ENCODE measurements at regions not wholly inside any gene's neighbourhood (a gene's known extent, or its start where the extent isn't known, plus 50 kb on each side); places are given as distances from the start of the nearest gene placed in this dataset.

DNA sequence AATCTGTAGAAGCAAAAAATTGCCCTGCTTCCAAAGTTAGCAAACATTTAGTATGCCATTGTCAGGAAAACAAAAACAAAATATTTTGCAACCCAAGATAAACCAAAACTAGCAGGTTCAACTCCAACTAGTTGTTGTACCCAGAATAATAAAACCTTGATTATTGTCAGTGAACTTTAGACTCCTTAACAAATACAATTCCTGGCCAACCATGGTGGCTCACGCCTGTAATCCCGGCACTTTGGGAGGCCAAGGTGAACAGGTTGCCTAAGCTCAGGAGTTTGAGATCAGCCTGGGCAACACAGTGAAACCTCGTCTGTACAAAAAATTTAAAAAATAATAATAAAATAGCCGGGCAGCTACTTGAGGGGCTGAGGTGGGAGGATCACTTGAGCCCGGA is 53.6 kb upstream of the EPCAM start:
- no peak for DNase-seq (ENCODE audit: low read depth)

DNA sequence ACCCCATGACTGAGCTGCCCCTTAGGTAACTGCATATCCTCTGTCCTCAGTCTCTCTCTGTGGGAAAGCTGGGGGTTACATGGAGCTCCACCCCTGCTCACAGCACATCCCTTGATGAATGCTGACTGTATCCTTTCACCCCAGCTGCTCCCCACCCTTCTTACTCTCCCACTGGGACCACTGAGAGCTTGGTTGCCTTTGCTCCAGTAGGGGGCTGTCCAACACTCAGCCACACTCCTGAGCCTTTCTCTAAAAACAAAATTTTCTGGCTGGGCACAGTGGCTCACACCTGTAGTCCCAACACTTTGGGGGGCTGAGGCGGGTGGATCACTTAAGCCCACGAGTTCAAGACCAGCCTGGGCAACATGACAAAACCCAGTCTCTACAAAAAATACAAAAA is 55.4 kb upstream of the EPCAM start:
- DNase-seq (ENCODE audit: low read depth), result no peak

DNA sequence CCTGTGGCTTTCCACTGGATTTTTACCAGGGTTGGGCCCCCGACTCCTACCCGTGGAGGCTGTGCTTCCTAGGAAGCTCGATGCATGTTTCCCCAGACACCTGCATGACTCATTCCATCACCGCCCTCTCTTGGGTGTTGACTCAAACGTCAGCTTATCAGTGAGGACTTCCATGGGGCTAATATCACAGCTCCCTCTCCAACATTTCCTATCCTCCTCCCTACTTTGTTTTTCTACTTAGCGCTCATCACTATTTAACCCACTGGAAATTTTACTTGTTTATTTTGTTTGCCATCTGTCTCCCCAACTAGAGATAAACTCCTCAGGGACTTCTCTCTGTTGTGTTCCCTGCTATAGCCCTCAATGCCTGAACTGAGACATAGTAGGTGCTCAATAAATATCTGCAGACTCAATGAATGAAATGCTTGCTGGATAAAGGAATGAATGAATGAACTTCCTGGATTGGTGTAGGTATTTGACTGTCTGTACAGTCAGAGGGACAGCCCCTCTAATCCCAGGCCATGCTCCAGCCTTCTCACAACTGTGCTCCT is 55.9 kb upstream of the EPCAM start:
- DNase-seq (ENCODE audit: low read depth), result no peak

DNA sequence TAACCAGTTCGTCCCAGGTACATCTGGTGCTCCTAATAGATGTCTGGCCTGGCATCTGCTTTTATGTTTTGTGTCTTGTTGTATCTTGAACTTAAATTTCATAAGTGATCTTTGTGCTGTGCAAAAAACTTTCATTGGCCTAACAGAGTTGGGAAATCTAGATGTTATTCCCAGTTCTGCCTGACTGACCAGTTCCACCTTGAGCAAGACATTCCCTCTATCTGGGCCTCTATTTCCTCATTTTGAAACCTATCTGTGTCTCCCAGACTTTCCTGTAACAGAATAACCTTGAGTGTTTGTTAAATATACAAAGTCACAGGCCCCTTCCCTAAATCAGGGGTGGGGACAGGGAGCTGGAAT is 56.6 kb upstream of the EPCAM start:
- DNase-seq (ENCODE audit: low read depth), result no peak

DNA sequence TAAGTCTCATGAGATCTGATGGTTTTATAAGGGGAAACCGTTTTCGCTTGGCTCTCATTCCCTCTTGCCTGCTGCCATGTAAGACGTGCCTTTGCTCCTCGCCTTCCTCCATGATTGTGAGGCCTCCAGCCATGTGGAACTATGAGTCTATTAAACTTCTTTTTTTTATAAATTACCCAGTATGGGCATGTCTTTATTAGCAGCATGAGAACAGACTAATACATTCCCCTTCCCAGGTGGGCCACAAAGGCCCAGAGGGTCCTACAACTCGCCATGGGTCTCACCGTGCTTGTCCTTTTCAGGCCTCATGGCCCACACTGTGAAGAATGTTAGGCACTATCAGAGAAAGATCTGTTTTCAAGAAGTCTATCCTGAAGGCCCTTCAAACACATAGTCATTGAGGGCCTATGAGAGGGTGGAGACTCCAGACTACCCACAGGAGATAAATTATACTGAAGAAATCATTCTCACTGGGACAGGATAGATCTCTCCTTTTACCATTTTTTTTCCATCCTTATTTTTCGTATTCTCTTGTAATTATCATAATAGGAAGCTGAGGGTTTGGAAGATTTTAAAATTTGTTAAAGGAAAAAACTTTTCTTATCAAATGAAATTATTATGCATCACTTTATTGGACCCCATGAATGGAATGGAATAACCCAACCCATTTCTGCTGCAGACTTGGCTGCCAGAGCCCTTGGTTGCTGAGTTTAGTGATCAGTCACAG is 57.2 kb upstream of the EPCAM start:
- DNase-seq (ENCODE audit: low read depth), result no peak

DNA sequence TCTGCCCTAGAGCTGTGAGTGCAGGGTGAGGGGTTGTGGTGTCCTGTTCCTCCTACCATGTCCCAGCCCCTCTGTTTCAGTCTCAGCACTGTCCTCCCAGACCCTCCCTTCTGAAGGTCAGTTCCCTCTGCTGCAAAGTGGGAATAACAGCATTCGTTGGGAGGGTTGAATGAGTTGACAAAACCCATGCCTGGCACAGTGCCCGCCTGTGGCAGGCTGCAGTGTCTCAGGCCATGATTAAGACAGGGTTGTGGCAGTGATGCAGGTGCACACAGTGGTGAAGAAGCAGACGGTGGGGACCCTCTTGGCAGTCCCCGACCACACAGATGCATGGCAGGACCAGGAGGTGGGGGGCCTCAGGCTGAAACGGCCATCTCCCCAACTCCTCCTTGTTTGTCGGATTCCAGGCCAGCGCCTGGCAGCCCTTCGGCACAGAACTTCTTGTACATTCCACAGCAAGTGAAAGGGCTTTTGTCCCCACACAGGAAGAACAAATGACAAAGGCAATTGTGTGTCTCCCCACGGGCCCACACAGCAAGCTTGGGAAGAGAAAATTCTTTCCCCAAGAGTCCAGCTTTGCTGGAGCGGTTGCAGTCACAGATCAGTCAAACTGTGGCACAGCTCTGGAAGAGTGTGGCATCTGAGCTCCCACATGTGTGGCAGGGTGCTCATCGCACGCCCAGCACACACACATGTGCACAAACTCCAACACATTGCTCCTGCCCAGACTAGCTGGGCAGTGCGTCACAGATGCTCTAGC is 58.1 kb upstream of the EPCAM start:
- DNase-seq (ENCODE audit: low read depth), result no peak

DNA sequence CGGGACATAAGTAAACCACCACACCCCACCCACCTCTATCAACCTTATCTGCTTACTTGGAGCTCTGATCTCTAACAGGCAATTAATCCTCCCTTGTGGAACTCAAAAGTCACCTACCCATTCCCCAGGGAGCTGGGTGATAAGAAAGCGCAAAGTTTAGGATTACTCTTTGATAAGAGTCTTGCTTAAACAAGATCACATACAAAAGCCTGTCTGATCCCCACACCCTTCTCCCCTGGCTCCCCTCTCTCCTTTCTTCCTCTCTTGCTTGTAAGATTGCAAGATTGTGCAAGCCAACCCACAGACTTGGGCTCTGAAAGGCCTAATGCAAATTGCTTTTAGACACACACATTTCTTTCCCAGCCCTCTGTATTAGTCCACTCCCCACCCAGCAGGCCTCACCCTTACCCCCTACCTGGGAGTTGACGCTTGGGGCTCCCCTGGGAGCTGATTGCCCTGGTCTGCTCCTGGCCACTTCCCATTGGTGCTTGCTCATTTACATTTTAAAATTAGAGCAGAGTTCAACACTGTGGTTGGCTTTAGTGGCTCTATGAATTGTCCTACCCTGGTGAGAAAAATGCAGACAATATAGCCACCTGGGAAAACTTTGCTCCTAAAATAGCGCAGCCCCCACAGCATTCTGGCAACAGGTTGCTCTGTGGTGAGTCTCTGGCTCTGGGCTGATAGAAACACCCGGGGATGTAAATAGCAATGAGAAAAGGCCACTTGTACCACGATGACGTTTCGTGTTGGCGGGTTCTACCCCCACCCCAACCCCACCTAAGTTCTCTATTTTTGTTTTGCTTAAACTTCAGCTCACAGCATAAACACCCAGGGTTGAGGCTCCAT is 58.9 kb upstream of the EPCAM start:
- no peak for DNase-seq (ENCODE audit: low read depth)

DNA sequence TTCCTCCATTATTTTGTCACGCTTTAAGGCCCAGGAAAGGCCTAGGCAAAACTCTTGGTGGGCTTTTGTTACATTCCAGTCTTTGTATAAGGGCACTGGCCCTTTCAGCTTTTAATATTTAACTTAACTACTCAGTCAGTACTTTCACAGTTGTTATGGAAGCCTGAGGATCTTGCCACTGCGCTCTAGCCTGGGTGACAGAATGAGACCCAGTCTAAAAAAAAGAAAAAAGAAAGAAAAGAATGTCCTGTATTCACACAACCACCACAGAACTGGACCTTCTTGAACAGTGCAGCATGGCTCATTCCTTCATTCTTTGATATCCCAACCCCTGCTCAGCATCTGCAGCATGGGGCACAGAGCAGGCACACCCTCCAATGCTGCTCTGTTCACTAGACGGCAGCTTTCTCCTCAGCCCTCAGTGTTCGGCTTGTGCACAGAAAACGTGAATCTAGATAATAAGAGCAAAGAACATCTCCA is 59.6 kb upstream of the EPCAM start:
- no peak for DNase-seq (ENCODE audit: low read depth)

DNA sequence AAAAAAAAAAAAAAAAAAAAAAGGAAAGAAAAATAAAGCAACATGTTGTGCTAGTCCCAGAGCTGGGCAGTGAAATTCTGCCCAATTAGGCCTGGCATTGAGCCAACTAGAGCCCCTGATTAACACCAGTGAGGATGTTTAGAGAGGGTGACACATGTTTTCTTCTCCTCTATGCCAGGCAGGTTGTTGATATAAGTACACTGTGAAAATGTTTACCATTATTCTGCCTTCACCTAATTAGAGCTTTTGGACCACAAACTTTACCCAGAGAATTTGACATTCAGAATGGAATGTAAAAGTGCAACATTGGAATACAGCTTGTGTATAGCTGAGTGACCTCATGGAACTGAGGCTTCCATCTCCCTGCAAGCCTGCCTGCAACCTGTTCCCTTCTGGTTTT is 62.0 kb upstream of the EPCAM start:
- DNase-seq (ENCODE audit: low read depth), result no peak

DNA sequence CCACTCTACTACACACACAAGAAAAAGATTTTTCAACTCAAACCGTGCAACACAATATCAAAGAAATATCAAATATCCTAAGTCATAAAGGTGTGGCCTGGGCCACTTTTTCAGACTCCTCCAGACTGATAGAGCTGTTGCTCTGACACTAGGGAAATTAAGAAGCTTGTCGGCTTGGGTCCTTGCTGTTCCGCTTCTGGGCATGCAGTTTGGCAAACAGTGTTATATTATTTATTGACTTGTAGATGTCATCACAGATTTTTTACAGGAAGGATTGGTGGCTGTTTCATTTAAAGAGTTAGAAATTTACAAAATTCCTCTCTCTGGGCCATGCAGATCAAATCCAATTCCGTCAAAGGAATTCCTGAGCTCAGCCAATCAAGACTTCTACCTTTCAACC is 64.5 kb upstream of the EPCAM start:
- DNase-seq (ENCODE audit: low read depth), result no peak

DNA sequence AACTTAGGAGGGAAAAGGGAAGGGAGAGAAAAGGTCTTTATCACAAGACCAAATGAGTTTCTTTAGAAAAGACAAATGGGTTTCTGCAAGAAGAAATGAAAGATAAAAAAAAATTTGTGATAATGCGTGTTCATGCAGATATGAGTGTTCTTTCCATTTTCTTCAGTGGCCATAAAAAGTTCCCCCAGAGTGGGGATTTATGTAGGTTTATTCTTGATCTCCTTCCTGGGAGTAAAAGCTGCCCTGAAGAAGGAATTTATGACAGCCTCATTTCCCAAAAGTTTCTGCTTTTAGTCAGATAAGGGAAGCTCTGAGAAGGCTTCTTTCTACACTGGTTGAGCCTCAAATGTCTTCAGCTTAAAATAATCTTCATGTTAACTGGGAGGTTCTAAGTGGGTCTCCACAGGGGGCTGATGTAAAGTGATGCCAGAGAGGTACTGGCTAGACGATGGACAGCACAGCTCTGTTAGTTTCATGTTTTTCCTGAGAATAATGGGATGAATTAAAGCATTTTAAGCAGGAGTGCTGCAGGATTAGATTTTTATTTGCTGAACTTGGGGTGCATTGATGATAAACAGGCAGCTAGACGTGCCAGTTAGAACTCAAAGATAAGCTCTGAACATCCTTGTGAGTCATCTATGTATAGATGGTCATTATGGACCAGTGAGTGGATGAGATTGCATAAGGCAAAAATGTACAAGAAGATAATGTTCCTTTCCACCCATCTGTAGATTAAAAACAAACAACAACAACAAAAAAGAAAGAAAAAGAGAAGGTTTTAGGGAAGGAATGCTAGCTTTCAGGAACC is 65.6 kb upstream of the EPCAM start:
- DNase-seq (ENCODE audit: low read depth), result no peak

DNA sequence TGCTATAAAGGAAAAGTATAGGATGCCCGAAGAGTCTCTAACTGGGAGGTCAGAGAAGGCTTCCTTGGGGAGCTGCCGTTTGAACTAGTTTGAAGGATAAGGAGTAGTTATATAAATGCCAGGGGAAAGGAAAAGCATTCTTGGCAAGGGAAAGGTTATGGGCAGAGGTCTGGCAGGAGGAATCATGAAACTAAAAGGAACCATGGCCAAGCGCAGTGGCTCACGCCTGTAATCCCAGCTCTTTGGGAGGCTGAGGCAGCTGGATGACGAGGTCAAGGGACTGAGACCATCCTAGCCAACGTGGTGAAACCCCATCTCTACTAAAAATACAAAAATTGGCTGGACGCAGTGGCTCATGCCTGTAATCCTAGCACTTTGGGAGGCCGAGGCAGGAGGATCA is 66.8 kb upstream of the EPCAM start:
- no peak for DNase-seq (ENCODE audit: low read depth)

DNA sequence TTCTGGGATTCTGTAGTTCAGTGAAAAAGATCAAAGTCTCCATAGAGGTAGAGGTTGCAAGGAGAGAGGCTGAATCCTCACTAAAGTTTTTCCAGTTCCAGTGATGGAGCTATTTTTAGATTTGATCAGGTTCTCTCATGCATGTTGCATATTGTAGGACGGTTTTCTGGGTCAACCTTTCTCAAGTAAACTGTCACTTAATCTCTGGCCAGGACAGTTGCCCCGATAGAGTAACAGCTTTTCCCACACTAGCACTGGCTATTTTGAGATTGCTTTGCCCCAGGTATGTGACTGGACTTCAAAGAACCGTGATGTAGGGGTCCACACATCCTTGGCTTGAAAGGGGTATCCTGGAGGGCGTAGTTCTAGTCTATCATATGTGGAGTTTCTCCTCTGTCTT is 67.4 kb upstream of the EPCAM start:
- DNase-seq (ENCODE audit: low read depth), result no peak

DNA sequence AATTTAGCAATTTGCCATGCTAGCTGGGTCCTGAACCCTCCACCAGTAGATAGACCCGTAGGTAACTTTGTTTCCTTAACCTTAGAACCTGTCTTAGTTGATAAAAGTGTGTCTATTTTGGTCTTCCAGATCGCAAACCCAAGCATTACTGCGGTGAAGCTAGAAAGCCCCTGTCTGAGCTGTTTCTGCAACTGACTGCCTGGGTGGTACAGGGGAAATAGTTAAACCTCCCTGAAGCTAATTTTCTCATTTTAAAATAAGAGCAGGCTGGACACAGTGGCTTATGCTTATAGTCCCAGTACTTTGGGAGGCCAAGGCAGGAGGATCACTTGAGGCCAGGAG is 67.9 kb upstream of the EPCAM start:
- DNase-seq (ENCODE audit: low read depth), result no peak

DNA sequence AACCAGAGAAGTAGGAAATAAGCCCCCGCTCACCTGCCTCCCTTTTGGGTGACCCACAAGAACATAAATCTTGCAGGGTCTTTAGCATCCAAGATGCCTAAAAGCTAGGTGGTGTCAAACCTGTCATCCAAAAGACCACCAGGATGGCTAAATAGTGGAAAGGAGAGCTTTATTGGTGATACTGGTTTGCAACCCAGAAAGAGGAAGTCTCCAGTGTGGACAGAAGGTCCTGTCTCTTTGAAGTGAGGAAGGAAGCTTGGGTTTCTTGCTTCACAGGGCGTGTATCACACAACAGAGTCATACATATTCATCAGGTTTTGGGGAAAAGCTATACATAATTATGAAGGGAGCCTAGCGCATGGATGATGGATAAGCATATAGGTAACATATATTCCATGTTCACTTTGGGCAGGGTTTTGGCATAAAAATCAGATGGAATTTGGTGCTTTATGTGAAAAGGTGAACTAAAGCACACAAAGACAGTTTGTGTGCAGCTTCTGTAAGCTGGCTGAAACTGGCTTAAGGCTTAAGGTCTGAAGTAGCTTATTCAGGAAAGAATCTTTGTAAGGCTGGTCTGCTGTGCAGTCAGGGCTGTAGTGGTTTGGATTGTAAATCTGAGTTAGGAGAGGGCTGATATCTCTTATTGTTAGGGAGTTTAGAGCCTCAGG is 68.4 kb upstream of the EPCAM start:
- no peak for DNase-seq (ENCODE audit: low read depth)

DNA sequence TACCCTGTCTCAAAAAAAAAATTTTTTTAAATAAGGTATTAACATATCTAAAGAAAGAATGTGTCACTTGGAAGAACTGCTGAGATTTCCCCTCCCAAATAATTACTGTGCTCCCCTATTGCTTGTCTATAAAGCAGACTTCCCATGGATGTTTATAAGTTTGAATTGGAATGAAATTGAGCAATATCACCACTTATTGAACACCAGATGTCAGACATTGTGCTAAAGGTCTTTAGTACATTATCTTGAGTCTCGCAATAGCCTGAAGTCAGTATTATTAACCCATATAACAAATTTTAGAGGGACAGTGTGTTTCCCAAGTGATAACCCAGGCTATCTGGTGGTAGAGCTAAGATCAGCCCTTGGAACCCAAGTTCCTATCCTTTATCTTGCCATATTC is 69.0 kb upstream of the EPCAM start:
- no peak for DNase-seq (ENCODE audit: low read depth)

DNA sequence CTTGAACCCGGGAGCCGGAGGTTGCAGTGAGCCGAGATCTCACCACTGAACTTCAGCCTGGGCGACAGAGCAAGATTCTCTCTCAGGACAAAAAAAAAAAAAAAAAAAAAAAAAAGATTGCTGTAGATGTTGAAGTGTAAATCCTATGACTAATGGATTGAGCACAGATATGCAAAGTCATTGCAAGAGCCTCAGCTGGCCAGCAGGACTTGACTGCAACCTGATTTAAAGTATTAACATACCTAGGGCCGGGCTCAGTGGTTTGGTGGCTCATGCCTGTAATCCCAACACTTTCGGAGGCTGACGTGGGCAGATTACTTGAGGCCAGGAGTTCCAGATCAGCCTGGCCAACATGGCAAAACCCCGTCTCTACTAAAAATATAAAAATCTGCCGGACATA is 69.6 kb upstream of the EPCAM start:
- DNase-seq (ENCODE audit: low read depth), result no peak

DNA sequence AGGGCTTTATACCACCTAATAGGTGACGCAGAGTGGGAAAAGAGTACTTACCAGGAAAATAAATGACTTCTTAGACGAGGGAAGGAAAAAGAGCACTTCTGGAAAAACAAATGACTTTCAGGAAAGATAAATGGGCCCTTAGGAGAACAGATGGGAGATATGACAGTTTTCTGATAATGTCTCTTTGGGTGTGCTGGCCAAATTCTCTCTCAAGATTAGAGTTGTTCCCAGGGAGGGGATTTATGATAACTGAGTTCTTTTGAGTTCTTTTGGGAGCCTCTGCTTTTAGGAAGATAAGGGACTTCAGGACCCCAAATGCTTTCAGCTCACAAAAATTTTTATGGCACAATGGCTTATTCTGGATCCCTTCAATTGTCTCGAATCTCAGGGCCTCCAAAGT is 70.3 kb upstream of the EPCAM start:
- DNase-seq (ENCODE audit: low read depth), result no peak

DNA sequence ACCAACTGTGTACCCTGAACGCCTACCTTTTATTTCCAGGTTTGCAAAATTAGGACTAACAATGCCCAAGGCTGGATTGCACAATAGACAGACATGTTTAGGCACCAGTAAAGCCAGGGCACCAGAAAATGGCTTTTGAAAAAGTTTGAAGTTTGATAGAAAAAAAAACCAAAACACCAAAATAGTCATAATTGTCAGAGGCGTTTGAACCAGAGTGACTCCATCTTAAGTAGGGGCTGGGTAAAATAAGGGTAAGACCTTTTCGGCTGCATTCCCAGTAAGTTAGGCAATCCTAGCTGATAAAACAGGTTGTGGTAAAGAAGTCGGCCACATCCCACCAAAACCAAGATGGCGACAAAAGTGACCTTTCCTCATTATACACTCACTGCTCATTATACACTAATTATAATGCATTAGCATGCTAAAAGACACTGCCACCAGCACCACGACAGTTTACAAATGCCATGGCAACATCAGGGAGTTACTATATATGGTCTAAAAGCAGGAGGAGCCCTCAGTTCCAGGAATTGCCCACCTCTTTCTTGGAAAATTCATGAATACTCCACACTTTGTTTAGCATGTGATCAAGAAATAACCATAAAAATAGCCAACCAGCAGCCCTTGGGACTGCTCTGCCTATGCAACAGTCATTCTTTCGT is 71.2 kb upstream of the EPCAM start:
- no peak for DNase-seq (ENCODE audit: low read depth)

DNA sequence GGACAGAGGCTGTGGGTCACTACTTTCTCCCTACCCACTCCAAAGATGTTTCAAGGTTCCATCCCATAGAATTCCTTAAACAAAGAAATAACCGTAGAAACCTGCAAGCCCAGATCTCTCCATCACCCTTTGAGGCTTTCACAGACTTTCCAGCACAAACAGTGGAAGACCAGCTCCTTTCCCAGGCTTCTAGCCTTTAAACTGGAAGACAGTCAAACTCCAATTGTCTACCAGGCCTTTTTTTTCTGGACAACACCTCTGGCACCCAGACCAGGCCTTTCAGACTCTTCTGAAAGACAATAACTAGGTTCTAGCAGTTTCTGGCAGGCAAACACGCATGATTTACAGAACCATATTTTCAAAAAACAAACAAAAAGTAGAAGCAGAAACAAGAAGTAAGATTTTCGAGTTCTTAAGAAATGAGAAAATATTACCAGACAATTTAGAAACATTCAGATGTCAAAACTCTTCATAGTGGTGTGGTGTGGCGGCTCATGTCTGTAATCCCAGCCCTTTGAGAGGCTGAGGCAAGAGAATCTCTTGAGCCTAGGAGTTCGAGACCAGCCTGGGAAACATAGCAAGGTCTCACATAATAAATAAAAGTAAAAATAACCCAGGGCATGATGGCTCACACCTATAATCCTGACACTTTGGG is 73.0 kb upstream of the EPCAM start:
- no peak for DNase-seq (ENCODE audit: low read depth)
